Stimulated activated CD8-positive, alpha-beta memory T cell treated with anti-CD3 and anti-CD28 coated beads, Interleukin-15, amount 100 ng/mL, for 48 hours (primary cell): ENCODE measurements at regions not wholly inside any gene's neighbourhood (a gene's known extent, or its start where the extent isn't known, plus 50 kb on each side); places are given as distances from the start of the nearest gene placed in this dataset.

Experiments
- DNase-seq, 2 donors: peaks; one replicate each; pipeline ENCODE4 v3.0.0-alpha.2; 2020; ENCODE audit warnings: low read depth in 2 of 2

DNA sequence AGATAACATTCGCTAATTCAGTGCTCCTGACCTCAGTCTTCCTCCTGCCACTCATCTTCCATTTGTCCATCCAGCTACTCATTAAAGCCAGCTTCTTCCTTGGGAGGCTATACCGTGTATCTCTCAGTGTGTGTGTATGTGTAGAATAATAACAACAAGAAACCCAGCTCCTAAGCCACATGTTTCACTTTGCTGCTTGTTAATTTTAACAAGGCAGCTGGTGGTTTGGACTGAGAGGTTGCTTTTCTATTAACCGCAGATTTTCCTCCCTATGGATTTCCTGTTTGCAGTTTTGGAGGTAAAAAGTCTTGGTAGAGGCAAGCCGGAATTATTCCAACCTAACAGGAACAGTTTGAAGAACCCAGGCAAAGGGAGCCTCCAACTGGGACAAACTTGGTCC is 165.0 kb downstream of the ADAMTS15 start:
- no peak for DNase-seq

DNA sequence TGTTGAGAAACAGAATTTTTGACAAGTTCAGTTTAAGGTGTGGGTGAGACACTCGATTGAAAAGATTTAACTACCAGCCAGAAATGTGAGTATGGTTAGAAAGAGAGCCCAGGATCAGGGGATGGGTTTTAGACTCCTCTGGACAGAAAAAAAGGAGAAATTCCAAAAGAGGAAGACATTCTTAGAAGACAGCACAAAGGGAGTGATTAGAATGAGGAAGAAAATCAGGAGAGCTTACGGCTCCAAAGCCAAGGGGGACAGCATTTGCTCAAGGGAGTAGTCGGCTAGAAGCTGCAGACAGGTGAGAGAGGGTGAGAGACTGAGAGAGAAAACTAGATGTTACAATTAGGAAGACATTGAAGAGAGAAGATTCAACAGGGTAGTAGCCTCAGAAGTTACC is 166.1 kb downstream of the ADAMTS15 start:
- no peak for DNase-seq

DNA sequence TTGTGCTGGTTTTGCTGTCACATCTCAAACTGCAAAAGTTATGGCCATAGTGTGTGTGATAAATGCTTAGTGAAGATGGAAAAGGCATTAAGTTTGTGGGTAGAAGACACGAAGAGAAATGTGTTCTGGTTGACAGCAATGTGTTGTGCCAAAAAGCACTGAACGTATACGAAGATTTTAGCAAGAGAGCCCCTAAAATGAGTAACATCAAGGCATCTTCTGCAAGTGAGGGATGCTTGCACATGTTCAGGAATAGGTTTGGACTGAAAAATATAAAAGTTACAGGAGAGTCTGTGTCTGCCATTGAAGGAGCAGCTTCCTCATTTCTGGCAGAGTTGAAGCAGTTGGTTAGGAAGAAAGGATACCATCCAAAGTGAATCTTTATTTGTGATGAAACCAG is 167.1 kb downstream of the ADAMTS15 start:
- DNase-seq = no peak

DNA sequence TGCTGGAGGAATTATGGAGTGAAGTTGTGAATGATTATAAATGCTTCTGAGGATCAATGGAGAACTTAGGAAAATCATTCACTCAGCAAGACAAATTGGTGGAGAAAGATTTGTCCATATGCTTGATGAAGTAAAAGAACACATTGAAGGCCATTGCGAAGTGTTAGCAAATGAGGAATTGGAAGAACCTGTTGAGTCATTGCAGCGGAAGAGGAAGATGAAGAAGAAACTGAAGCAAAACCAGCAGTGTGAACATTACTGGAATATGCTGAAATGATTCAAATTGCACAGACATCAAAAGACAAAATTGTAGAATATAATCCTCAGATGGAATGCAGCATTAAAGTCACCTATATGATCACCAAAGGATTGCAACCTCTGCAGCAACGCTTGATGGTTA is 168.1 kb downstream of the ADAMTS15 start:
- DNase-seq = no peak

DNA sequence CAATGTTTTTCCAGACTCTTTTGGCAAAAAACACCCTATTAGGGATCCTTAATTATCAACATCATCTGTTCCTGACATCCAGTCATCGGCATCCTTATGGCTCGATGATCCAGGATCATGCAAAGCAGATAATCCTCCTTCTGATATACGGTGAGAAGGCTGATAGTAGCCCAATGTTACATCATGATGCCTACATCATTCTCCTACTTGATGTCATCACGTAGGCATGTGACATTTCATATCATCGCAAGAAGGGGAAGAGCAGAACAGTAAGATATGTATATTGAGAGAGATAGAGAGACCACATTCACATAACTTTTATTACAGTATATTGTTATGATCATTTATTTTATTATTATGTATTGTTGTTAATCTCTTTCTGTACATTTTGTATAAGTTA is 168.6 kb downstream of the ADAMTS15 start:
- DNase-seq = no peak

DNA sequence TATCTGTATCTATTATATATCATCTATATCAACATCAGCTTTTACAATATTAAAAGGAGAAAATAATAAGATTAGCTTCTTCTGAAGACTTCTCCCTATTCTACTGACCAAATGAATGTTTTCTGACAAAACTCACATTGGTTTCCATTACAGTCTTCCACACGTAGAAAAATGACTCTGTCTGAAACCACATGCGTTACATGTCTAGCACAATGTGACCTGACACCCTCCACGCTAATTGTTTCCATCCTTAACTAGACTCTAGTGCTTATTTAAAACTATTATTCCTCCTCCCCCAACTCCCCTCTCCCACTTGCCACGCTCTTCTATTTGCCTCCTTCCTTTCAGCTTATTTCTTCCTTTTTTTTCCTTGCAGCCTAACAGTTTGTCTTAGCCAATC is 172.1 kb downstream of the ADAMTS15 start:
- no peak for DNase-seq

DNA sequence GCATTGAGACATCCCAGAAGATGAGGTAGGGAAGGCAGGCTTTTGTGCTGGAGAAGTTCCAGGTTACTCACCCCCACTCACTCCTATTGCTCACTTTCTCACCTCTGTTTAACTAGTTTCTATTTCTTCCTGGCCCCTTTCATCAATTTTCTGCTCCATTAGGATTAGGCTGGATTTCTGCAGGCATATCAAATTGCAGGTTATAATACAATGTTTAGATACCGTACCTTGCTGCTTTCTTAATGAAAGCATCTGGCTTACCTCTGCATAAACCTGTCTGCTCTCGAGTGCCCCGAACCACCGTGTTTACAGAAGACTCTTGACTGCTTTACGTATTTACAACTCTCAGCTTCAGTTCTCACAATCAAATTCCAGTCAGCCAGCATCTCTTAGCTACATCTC is 173.7 kb downstream of the ADAMTS15 start:
- DNase-seq = no peak

DNA sequence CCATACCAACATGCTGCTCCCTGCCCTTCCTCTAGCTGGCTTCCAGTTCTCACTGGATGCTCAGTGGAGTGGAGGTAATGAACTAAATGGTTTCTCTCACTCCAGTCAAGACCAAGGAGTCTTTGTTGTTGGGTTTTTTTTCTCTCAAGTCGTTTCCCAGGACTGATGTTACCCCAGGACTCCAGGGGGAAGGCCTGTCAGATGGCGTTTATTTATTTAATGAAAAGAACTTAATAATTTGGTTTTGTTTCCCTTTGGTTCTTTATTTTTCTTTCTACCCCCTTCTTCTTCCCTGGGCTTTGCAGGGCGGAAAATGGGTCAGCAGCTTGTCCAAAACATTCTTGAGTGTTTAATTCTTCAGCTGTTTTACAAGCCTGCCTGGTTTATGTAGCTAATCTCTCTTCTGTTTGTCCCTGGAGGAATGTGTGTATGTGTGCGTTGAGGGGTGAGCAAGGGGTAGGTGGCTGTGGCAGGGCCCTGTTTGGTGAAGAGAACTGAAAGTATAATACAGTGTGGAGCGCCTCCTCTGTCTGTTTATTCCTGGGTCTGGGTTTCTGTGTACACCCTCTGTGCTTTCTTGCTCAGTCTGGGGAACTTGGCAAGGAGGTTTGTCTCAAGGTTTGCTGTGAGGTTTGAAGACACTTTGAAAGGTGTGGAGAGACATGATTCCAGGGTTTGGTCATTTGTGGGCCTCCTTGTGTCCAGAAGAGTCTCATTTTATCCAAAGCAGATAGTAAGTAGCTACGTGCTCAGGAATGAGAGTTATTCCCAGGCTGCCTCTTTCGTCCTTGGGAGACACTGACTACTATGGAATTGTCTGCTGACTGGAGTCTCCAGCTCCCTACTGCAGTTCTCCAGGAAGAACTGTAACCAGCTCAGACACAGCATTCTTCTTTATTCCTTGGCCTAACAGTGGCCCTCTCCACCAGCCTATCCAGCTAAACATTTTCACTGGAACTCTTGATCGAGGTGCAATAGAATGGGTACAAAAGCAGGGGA is 175.5 kb downstream of the ADAMTS15 start:
- no peak for DNase-seq

DNA sequence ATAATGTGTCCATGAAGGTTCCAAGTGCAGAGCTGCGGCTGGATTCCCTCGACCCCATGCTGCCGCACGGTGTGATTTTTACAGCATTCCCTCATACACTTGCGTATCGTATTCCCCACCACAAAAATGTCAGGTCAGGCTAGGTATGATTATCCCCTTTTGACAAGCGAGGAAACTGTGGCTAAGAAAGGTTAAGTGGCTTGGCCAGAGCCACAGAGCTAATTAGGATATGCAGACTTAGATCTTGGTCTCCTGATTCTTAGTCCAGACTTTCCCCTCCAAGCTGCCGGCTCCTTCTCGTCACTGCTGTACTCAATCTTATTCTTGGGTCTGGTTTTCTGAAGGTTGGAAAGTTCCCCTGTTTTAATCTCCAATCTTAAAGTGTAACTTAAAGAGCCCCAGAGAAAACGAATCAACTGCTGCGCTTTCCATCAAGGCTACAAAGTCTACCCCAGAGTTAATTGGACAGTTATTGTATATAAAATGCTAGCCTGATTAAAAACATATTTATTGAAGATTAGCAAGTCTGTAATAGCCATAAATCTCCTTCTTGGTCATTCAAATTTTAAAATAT is 176.6 kb downstream of the ADAMTS15 start:
- no peak for DNase-seq

DNA sequence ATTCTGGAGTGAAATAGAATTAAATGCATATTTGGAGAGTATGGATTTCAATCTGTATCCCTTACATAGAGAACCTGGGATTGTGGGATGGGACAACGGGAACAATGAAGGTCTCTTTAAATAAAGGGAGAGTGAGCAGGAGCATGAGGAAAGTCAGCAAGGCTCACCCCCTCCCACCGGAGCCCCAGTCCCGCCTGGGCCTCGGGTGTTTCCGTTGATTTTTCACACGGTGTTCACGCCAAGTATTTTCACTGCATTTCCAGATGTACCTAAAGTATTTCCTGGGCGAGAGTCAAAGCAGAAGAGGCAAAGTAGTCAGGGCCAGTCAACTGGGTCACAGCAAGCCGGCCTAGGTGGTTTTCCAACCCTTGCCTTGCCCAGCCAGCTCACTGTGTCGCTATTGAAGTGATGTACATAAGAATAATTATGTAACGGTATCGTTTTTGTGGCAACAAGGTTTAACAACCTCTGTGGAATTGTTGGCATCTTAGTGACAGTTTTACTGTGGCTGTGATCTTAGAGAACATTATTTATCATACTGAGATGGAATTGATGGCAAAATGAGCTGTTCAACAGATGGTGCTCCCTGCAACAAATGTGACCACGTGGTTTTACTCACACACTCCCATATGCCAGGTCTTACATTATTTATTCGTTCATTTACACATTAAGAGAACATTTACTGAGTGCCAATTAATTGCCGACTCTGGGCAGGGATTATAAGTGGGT is 177.3 kb downstream of the ADAMTS15 start:
- no peak for DNase-seq

DNA sequence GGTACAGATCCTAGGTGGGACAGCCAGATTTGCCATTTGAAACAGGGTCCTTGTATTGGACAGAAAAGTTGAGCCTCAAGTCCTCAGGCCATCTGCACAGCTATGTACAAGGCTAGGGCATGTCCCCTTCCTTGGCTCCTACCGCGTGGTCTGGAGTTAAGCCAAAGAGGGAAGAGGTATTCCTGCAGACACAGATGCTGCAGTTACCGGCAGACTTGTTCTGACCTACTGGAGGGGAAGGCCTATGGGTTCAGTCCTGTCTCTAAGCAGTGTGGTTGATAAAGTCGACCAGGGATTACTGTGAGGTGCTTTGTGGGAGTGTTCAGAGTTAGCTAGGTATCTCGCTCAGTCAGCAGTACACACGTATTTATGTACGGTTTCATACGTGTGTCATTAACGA is 180.6 kb downstream of the ADAMTS15 start:
- DNase-seq = no peak

DNA sequence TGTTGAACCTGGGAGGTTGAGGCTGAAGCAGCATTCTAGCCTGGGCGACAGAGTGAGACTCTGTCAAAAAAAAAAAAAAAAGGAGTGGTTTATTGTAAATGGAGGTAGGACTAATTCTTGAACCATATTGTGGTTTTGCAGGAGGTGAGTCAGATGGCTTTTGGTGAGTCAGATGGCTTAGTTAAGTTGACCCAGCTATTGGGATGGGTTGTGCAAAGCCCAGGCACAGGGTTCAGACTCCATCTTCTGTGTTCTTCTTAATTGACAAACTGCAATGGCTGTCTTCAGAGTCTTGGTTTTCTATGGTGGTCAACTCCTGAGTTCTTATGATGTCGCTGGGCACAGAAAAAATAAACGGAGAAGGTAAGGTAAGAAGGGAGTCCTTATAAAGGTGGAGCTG is 182.7 kb downstream of the ADAMTS15 start:
- peak in 1 of 2 donors; percentile 6 for DNase-seq

DNA sequence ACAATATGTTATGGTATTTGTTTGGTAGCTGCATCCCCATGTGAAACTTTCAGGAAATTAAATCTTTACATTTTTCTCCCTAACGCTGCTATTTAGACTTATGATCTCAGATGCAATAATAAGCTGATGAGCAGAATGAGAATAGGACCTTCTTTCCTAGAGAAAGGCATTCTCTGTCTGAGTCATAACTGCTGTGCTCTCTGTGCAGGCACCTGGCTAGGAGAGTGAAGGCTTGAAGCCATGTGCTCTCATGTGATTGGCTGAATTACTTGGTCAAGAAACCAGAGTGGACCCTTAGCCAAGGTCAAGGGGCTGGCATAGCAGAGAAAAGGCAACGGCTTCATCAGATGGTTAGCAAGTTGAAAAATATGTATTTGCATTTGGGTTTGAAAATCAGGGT is 185.0 kb downstream of the ADAMTS15 start:
- no peak for DNase-seq

DNA sequence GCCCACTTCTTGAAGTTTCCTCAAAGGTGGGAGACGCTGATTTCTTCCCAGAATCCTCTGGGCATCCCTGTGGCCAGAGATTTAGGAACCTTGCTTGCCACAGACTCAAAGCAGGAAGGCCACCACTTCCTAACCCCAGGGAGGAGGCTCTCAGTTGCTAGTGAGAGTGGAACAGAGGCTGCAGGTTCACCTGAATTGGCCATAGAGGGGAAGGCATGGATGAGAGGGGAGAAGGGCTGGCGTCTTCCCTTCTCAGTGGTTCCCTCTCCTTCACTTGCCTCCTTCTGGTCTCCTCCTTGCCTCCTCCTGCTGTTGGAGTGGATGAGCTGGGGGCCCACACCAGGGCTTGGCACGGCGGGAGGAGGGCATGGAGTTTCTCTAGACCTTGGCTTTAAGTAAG is 185.7 kb downstream of the ADAMTS15 start:
- DNase-seq = no peak

DNA sequence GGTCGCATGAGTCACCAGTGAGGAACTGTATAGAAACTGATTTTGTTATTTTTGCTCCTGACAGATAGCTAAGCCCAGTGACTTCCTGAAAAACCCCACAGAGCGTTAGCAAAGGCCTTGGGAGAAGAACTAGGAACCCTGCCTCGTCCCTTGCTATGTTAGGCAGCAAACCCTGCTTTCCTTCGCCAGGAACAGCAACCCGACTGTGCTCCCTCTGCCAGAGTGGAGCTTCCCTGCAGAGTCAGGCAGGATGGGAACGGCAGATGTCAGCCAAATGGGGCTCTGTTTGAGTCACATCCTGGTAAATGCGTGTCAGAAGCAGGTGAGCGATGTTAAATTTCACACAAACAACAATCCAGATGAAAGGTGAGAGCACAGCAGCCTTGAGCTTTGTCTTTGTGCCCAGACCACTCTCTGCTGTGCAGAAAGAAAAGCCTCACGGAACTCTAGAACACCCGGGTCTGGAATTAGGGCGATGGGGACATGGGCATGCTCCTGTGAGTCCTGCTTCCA is 186.6 kb downstream of the ADAMTS15 start:
- no peak for DNase-seq

DNA sequence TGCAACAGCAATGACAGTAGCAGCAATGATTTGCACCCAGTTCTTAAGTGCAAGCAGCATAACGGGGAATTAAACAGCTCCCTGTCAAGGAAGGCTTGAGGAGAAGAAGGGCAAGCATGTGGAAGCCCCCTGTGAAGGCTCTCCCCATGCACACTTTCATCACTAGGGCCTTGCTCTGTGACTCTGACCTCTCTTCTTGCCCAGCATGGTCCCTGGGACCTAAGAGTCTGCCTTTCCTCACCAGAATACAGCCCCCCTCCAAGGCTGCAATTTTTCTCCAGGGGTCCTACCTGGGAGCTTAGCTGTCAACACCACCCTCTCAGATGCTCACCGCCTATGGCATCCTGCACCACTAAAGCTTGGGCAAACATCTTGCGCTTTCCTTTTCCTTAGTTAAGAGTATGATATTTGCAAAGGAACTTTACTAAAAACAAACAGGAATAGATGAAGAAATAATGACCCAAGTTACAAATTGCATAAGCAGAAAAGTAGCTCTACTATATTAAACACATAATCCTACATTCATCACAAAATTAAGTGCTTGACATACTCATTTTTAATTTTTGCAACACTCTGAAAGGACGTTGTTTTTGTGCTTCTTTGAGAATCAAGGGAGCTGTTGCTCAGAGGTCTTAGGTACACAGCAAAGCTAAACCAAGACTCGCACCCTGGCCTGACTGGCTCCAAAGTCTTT is 187.6 kb downstream of the ADAMTS15 start:
- no peak for DNase-seq

DNA sequence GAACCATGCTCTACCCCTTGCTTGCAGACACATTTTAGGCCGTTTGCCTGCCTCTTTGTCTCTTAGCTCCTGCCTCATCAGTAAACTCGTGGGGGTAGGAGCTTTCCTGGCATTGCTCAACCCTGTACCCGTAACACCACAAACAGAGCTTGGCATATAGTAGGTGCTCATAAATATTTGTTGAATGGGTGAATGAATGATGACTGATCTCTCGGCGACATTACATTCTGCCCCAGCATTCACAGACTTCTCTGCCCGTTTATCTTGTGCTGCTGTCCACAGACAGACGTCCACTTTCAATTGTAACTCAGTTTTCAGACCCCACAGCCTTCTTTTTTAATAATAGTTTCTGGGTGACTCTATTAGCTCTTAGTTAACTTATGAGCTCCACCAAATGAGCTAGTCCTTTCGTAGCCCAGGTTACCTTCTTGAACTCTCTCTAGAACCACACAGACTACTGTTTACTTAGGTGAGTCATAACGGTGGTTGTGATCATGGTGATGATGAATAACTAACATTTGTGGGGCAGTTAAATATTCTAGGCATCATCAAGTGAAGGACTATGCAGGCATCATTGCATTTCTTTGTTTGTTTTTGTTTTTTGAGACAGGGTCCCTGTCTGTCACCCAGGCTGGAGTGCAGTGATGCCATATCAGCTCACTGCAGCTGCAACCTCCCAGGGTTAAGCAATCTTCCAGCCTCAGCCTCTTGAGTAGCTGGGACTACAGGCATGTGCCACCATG is 188.4 kb downstream of the ADAMTS15 start:
- no peak for DNase-seq

DNA sequence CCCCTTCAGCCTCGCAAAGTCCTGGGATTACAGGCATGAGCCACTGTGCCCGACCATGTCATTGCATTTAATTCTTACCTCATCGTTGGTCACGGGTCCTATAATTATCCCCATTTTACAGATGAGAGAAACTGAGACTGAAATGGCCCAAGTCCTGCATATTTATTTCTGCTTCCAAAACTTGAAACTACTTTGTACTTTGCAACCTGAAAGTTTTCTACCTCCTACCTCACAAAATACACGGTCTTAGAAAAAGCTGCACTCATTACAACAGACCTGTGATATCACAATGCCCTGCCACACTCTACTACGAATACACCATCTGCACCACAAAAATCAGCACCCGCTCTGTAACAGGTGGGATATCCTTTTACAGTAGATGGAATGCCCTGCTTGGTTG is 189.1 kb downstream of the ADAMTS15 start:
- no peak for DNase-seq

DNA sequence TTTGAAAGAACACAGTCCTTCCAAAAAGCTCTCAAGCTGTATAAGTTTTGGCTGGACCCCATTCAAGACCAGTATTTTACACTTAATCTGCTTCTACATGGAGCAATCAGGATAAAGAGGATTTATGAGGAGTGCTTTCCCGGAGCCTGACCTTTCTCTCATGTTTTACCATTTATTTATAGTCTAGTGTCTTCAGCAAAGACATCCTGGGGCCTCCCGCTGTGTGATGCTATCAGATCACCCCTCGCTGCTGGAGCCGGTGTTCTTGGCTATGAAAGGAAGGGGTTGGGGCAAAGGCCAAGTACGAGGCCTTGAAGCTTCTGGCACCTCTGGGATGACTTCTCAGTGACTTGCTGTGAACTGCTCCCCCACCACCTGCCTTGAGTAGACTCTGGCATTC is 189.6 kb downstream of the ADAMTS15 start:
- DNase-seq = no peak

DNA sequence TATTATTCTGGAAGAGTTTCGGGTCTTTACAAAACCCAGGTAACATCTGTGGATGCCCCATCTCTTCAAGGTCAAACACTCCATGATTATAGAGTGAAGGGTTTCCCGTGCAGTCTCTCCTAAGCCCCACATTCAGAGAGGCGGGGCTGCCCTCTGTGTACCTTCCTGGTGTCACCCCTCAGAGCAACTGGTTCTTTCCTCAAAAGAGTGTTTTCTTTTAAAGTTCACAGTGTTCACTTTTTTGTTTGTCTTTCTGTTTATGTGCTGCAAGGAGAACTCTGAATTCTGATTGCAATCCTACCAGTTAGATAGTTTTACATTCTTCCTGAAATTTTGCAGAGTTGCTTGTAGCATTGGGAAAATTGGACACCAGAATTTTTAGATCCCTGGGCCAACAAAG is 190.2 kb downstream of the ADAMTS15 start:
- no peak for DNase-seq

DNA sequence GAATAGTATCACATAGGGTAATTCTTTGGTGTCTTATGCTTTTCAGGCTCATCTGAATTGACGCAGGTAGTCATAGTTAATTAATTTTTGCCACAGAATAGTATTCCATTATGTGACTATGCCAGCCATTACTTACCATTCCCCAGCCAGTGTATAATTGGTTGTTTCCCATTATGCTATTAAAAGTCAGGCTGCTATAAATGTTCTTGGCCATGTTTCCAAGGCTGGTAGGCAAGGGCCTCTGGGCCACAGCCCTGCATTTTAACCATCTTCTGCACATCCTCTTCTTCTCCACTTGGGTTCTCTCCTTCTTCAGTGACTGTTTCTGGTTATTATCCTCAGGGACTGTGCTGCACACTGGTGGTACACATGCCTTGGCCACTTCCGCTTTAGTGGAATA is 190.9 kb downstream of the ADAMTS15 start:
- no peak for DNase-seq
